ENCODE measurements at regions not wholly inside any gene's neighbourhood (a gene's known extent, or its start where the extent isn't known, plus 50 kb on each side); places are given as distances from the start of the nearest gene placed in this dataset.
"Not testable (repeated sequence)": the region's sequence is repeated elsewhere in the genome, so short reads cannot be mapped to it uniquely, and the experiment has no call there.

GRCh38 chr12:124675881-124676713 is 108.7 kb upstream of the NCOR2 start:
- Mint-ChIP-seq H3K4me3 (ENCODE audit: unreplicated experiment) (no peak overlapping the region), H3K36me3 (ENCODE audit: insufficient read depth, unreplicated experiment) (no peaks in the 10 kb centered on the region), H3K4me1 (ENCODE audit: low read depth, unreplicated experiment) (peaks cover 13% of the 10 kb centered on the region), H3K27me3 (ENCODE audit: insufficient read depth, unreplicated experiment) (no peaks in the 10 kb centered on the region), H3K9me3 (ENCODE audit: unreplicated experiment) (no peaks in the 10 kb centered on the region), H3K27ac (ENCODE audit: unreplicated experiment) (no peak overlapping the region)
- H3K4me1 ChIP-seq = peaks cover 12% of the 10 kb centered on the region
- no peak for TF ChIP-seq CTCF (IDR thresholded peaks at IDR 0.05; ENCODE audit: insufficient read depth in 1 of 2, low read depth in 1 of 2, low read length in 1 of 2, severe bottlenecking in 1 of 2, unreplicated experiment in 1 of 2)
- H3K27me3 ChIP-seq (replicated peaks; ENCODE audit: control insufficient read depth, insufficient read depth, low read length) = no peaks in the 10 kb centered on the region
- no peak overlapping the region for H3K4me3 ChIP-seq (ENCODE audit: low read depth, low read length)
- no peaks in the 10 kb centered on the region for H3K36me3 ChIP-seq (ENCODE audit: control insufficient read depth, insufficient read depth, low read length)
- ChIA-PET CTCF (interaction anchor here (0.5 kb wide), 1 partner anchor 227 kb away, joined by 3 read pairs; no protein-coding TSS in a partner anchor), POLR2A (interaction anchor here (0.6 kb wide), 1 partner anchor 1024 kb away, joined by 5 read pairs; no protein-coding TSS in a partner anchor)
- H3K9me3 ChIP-seq = no peaks in the 10 kb centered on the region
- intact Hi-C loops (cut with micrococcal nuclease; ENCODE audit: unreplicated experiment) = no loop called here
- DNase-seq = no peak
- BruUV-seq (replicated peaks) = no TSS peak

GRCh38 chr12:124674937-124675336 is 107.5 kb upstream of the NCOR2 start:
- BruUV-seq (replicated peaks) = no TSS peak
- intact Hi-C loops (cut with micrococcal nuclease; ENCODE audit: unreplicated experiment) = no loop called here
- no peaks in the 10 kb centered on the region for H3K27me3 Mint-ChIP-seq (ENCODE audit: insufficient read depth, unreplicated experiment)
- H3K4me3 ChIP-seq (ENCODE audit: low read depth, low read length) = no peak overlapping the region
- peaks cover 6% of the 10 kb centered on the region; the same call in 1 of the 2 replicates for H3K4me1 ChIP-seq
- no peaks in the 10 kb centered on the region for H3K36me3 ChIP-seq (ENCODE audit: control insufficient read depth, insufficient read depth, low read length)
- peaks cover 13% of the 10 kb centered on the region for H3K4me1 Mint-ChIP-seq (ENCODE audit: low read depth, unreplicated experiment)
- no peak overlapping the region for H3K4me3 Mint-ChIP-seq (ENCODE audit: unreplicated experiment)
- TF ChIP-seq CTCF (IDR thresholded peaks at IDR 0.05; ENCODE audit: insufficient read depth in 1 of 2, low read depth in 1 of 2, low read length in 1 of 2, severe bottlenecking in 1 of 2, unreplicated experiment in 1 of 2) = no peak
- no peak for DNase-seq
- H3K27me3 ChIP-seq (replicated peaks; ENCODE audit: control insufficient read depth, insufficient read depth, low read length) = no peaks in the 10 kb centered on the region
- no peaks in the 10 kb centered on the region for H3K9me3 Mint-ChIP-seq (ENCODE audit: unreplicated experiment)
- H3K36me3 Mint-ChIP-seq (ENCODE audit: insufficient read depth, unreplicated experiment) = no peaks in the 10 kb centered on the region
- ChIA-PET POLR2A (no interaction called here), CTCF (no interaction called here)
- no peaks in the 10 kb centered on the region for H3K9me3 ChIP-seq
- no peak overlapping the region for H3K27ac Mint-ChIP-seq (ENCODE audit: unreplicated experiment)

GRCh38 chr12:124673801-124674617 is 106.6 kb upstream of the NCOR2 start:
- H3K4me1 Mint-ChIP-seq (ENCODE audit: low read depth, unreplicated experiment) = peaks cover 5% of the 10 kb centered on the region
- CTCF ChIA-PET = no interaction called here
- Histone ChIP-seq H3K36me3 (ENCODE audit: control insufficient read depth, insufficient read depth, low read length) (no peaks in the 10 kb centered on the region), H3K4me1 (no peaks in the 10 kb centered on the region), H3K9me3 (no peaks in the 10 kb centered on the region), H3K4me3 (ENCODE audit: low read depth, low read length) (no peak overlapping the region), H3K27me3 (replicated peaks; ENCODE audit: control insufficient read depth, insufficient read depth, low read length) (no peaks in the 10 kb centered on the region)
- no peak for TF ChIP-seq CTCF (IDR thresholded peaks at IDR 0.05; ENCODE audit: insufficient read depth in 1 of 2, low read depth in 1 of 2, low read length in 1 of 2, severe bottlenecking in 1 of 2, unreplicated experiment in 1 of 2)
- no peak overlapping the region for H3K27ac Mint-ChIP-seq (ENCODE audit: unreplicated experiment)
- no peaks in the 10 kb centered on the region for H3K36me3 Mint-ChIP-seq (ENCODE audit: insufficient read depth, unreplicated experiment)
- intact Hi-C loops (cut with micrococcal nuclease; ENCODE audit: unreplicated experiment) = no loop called here
- no peaks in the 10 kb centered on the region for H3K27me3 Mint-ChIP-seq (ENCODE audit: insufficient read depth, unreplicated experiment)
- no peak overlapping the region for H3K4me3 Mint-ChIP-seq (ENCODE audit: unreplicated experiment)
- BruUV-seq (replicated peaks) = no TSS peak
- DNase-seq = no peak
- H3K9me3 Mint-ChIP-seq (ENCODE audit: unreplicated experiment) = no peaks in the 10 kb centered on the region
- POLR2A ChIA-PET = no interaction called here

GRCh38 chr12:124669271-124669721 is 101.9 kb upstream of the NCOR2 start:
- H3K36me3 Mint-ChIP-seq (ENCODE audit: insufficient read depth, unreplicated experiment); intact Hi-C loops (cut with micrococcal nuclease; ENCODE audit: unreplicated experiment); H3K9me3 ChIP-seq; H3K27me3 Mint-ChIP-seq (ENCODE audit: insufficient read depth, unreplicated experiment); H3K4me3 ChIP-seq (ENCODE audit: low read depth, low read length); CTCF ChIA-PET; H3K4me3 Mint-ChIP-seq (ENCODE audit: unreplicated experiment); H3K36me3 ChIP-seq (ENCODE audit: control insufficient read depth, insufficient read depth, low read length); H3K27me3 ChIP-seq (replicated peaks; ENCODE audit: control insufficient read depth, insufficient read depth, low read length); DNase-seq; BruUV-seq (replicated peaks); H3K4me1 Mint-ChIP-seq (ENCODE audit: low read depth, unreplicated experiment); H3K9me3 Mint-ChIP-seq (ENCODE audit: unreplicated experiment); H3K27ac Mint-ChIP-seq (ENCODE audit: unreplicated experiment): not testable (repeated sequence)
- POLR2A ChIA-PET = interaction anchor here (0.6 kb wide), 1 partner anchor 103 kb away, joined by 3 read pairs; no protein-coding TSS in a partner anchor
- H3K4me1 ChIP-seq = peaks cover 20% of the 10 kb centered on the region
